Sigmoid colon (tissue), 6 donors: ENCODE measurements at regions not wholly inside any gene's neighbourhood (a gene's known extent, or its start where the extent isn't known, plus 50 kb on each side); places are given as distances from the start of the nearest gene placed in this dataset.

Experiments used
- DNase-seq: peaks from one replicate; pipeline ENCODE4 v3.0.0-alpha.2; 2019
- H3K27ac ChIP-seq, 4 donors: fragments of 200-600 bp; sonication (generic); one replicate each; pipeline ENCODE4 v1.5.1; 2016 to 2019; ENCODE audit warnings: mild to moderate bottlenecking in 1 of 4
- H3K27me3 ChIP-seq, 3 donors: fragments of 200-600 bp; sonication (generic); one replicate each; pipeline ENCODE4 v1.5.1; 2019; ENCODE audit warnings: mild to moderate bottlenecking in 1 of 3
- H3K36me3 ChIP-seq, 4 donors: fragments of 200-600 bp; sonication (generic); one replicate each; pipeline ENCODE4 v1.5.1; 2016 to 2019
- H3K4me1 ChIP-seq, 4 donors: fragments of 200-600 bp; sonication (generic); one replicate each; pipeline ENCODE4 v1.5.1; 2017 to 2019
- H3K4me3 ChIP-seq, 4 donors: fragments of 200-600 bp; sonication (generic); one replicate each; pipeline ENCODE4 v1.5.1; 2017 to 2019; ENCODE audit warnings: mild to moderate bottlenecking in 2 of 4, moderate library complexity in 1 of 4
- H3K9me3 ChIP-seq, 4 donors: fragments of 200-600 bp in 3 of 4; sonication (generic) in 3 of 4; one replicate each; pipeline versions ENCODE4 v1.5.1 to v1.6.1; 2013 to 2019
- EP300 ChIP-seq, 4 donors: sonication (generic); formaldehyde crosslinking; IDR thresholded peaks; one replicate each; pipeline ENCODE4 v1.6.1; 2017; ENCODE audit warnings: antibody characterized with exemption in 4 of 4
- POLR2A ChIP-seq, 2 donors: fragments of 450-650 bp; IDR thresholded peaks; one replicate each; pipeline ENCODE4 v1.6.1; 2016; ENCODE audit warnings: antibody characterized with exemption in 2 of 2, mild to moderate bottlenecking in 2 of 2, moderate library complexity in 2 of 2
- POLR2AphosphoS5 ChIP-seq, 4 donors: sonication (generic); formaldehyde crosslinking; IDR thresholded peaks; one replicate each; pipeline ENCODE4 v1.6.1; 2017; ENCODE audit warnings: antibody characterized with exemption in 4 of 4
- WGBS, 2 donors: extraction: QIAGEN DNeasy Blood & Tissue Kit; methylation state at CpG; one replicate each; pipeline ENCODE4 v1.1.7; 2013; 5-methylcytosine and 5-hydroxymethylcytosine counted together
- intact Hi-C: fragments of 100-400 bp; cut with DNase I; formaldehyde crosslinking; loops from one replicate; pipeline ENCODE4 v1.15.1; 2023
- TF ChIP-seq, protein P1 (sequence below), 4 experiments: fragments of 450-650 bp in 3 of 4; fragments of 200-600 bp in 1 of 4; IDR thresholded peaks; one replicate each; pipeline ENCODE4 v1.5.1; 2016 to 2019; ENCODE audit warnings: antibody characterized with exemption in 4 of 4, mild to moderate bottlenecking in 3 of 4, moderate library complexity in 2 of 4
- donor health status: healthy with polysubstance abuse.
- donor health status: healthy.

DNA sequence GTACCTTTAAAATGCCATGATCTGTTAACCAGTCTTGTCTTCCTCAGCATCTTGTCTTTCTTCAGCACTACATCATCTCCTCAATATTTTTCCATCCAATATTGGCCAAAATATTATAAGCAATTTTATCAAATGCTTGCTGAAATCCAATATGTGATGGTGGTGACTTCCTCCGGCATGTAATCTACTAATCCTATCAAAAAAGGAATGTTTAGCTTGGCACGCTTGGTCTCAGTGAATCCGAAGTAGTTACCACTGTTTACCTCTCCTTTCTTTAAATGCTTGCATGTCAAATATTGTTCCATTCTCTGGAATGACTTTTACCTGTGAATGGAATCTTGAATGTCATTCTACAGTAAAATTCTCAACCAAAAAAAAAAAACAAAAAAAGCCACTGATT, 72.3 kb upstream of the EEA1 start:
- Histone ChIP-seq H3K9me3 (no peaks in the 10 kb centered on the region), H3K27ac (no peak overlapping the region), H3K4me1 (no peaks in the 10 kb centered on the region), H3K36me3 (no peaks in the 10 kb centered on the region), H3K4me3 (no peak overlapping the region), H3K27me3 (no peaks in the 10 kb centered on the region)
- TF ChIP-seq EP300 (IDR thresholded peaks at IDR 0.05) (no peak), POLR2AphosphoS5 (IDR thresholded peaks at IDR 0.05) (no peak), POLR2A (IDR thresholded peaks at IDR 0.05) (no peak)
- TF ChIP-seq, protein P1, sequence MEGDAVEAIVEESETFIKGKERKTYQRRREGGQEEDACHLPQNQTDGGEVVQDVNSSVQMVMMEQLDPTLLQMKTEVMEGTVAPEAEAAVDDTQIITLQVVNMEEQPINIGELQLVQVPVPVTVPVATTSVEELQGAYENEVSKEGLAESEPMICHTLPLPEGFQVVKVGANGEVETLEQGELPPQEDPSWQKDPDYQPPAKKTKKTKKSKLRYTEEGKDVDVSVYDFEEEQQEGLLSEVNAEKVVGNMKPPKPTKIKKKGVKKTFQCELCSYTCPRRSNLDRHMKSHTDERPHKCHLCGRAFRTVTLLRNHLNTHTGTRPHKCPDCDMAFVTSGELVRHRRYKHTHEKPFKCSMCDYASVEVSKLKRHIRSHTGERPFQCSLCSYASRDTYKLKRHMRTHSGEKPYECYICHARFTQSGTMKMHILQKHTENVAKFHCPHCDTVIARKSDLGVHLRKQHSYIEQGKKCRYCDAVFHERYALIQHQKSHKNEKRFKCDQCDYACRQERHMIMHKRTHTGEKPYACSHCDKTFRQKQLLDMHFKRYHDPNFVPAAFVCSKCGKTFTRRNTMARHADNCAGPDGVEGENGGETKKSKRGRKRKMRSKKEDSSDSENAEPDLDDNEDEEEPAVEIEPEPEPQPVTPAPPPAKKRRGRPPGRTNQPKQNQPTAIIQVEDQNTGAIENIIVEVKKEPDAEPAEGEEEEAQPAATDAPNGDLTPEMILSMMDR (IDR thresholded peaks at IDR 0.05): no peak
- intact Hi-C loops: no loop called here
- 64 to 81% methylated on average over 3 of the region's 3 CpGs for WGBS, 2 donors
- no peak for DNase-seq

DNA sequence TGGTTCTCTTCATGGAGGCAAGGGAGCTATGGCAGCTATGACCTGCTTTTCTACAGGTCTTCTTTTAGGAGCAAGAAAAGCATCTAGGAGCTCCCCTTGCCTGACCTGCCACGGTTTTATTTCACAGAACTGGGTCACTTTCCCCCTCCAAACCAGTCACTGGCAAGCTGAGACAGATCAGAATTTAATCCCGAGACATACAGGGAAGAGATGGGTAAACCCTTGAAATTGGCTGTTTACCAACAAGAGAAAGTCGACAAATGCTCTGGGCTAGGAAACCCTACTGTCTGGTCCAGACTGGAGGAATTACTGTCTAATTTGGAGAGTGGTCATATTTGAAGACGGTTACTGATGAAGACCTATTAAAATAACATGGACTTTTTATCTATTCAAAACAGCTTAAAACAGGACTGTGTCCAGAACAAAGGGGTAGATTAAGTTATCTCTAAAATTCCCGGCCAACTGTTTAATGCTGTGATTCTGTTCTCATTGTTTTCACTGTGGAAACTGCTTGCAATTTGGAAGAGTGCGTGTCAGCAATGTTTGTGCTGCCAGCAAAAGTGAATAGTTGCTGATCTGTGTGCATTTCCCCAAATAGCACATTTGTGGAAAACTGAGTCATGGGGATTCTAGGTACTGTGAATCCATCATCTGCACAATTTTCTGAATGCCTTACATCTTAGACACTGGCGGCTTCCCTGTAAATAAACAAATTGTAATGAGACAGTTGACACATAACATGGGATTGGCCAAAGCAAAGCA, 73.4 kb upstream of the EEA1 start:
- TF ChIP-seq, protein P1 (IDR thresholded peaks at IDR 0.05): no peak
- TF ChIP-seq POLR2AphosphoS5 (IDR thresholded peaks at IDR 0.05): peak in 1 of 4 donors; percentile 27

DNA sequence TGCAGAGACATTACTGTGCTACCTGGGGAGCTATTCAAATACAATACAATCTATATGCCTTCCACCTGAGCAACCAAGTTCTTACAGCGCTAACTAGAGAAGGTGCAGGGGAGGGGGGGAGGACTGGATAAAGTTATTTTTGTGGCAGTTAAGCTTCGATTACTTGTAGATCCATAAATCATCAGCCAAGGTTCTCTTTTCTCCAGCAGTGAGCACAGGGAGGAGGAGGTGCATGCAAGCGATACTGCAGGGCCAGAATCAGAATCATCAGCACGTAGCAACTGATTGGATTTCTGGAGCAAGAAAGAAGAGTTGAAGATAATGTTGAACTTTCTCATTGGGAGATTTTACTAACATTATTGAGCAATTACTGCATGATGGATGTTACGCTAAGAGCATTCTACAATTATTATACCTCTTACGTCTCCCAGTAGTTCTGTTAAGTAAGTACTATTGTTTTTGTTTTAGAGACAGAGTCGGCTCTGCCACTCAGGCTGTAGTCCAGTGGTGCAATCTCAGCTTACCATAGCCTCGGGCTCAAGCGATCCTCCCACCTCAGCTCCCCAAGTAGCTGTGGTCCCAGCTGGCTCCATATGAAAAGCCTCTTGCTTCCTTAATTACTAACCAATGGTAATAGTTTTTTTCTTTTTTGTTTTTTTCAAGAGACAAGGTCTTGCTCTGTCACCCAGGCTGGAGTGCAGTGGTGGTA, 74.6 kb upstream of the EEA1 start:
- TF ChIP-seq POLR2AphosphoS5 (IDR thresholded peaks at IDR 0.05) (no peak), EP300 (IDR thresholded peaks at IDR 0.05) (no peak), POLR2A (IDR thresholded peaks at IDR 0.05) (no peak)
- TF ChIP-seq, protein P1 (IDR thresholded peaks at IDR 0.05): no peak
- 87 to 89% methylated on average over 9 of the region's 9 CpGs for WGBS, 2 donors
- DNase-seq: no peak
- Histone ChIP-seq H3K27me3 (no peaks in the 10 kb centered on the region), H3K9me3 (no peaks in the 10 kb centered on the region), H3K4me3 (no peak overlapping the region), H3K36me3 (no peaks in the 10 kb centered on the region), H3K27ac (no peak overlapping the region), H3K4me1 (no peaks in the 10 kb centered on the region)
- intact Hi-C loops: no loop called here

More for the DNA sequence above, 73.4 kb upstream of the EEA1 start:
- Histone ChIP-seq H3K9me3 (no peaks in the 10 kb centered on the region), H3K27ac (no peak overlapping the region), H3K36me3 (no peaks in the 10 kb centered on the region), H3K4me1 (no peaks in the 10 kb centered on the region), H3K4me3 (no peak overlapping the region), H3K27me3 (no peaks in the 10 kb centered on the region)
- intact Hi-C loops: no loop called here
- DNase-seq: no peak
- WGBS, 2 donors: 82 to 84% methylated on average over 7 of the region's 7 CpGs

DNA sequence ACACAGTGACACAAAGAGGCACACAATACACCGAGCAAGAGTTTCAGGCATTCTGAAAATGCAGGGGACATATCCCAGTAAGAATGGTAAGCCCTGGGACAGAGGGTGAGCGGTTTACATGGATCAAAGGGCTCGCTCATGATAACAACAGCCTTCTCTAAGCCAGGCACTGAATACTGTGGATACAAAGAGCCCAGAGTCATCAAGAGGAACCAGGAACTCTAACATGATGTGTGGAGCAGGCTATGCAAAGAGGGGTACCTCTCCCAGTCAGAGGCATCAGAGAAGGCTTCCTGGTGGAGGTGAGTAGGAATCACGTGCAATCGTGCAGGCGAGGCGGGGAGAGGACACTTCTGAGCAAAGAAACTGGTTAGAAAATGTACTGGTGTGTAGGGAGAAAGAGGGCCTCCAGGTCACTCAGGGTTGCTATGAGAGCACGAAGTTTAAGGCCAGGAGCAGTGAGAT, 76.9 kb upstream of the EEA1 start:
- TF ChIP-seq, protein P1 (IDR thresholded peaks at IDR 0.05): no peak
- TF ChIP-seq EP300 (IDR thresholded peaks at IDR 0.05): no peak
- no peak for TF ChIP-seq POLR2AphosphoS5 (IDR thresholded peaks at IDR 0.05)
- TF ChIP-seq POLR2A (IDR thresholded peaks at IDR 0.05): no peak
- no peak for DNase-seq
- no peaks in the 10 kb centered on the region for H3K27me3 ChIP-seq
- 91 to 94% methylated on average over 8 of the region's 8 CpGs for WGBS, 2 donors
- H3K36me3 ChIP-seq: no peaks in the 10 kb centered on the region
- intact Hi-C loops: no loop called here
- no peak overlapping the region for H3K4me3 ChIP-seq
- no peak overlapping the region for H3K27ac ChIP-seq
- H3K9me3 ChIP-seq: no peaks in the 10 kb centered on the region
- H3K4me1 ChIP-seq: no peaks in the 10 kb centered on the region
